Endothelial cell of umbilical vein (primary cell): ENCODE measurements at regions not wholly inside any gene's neighbourhood (a gene's known extent, or its start where the extent isn't known, plus 50 kb on each side); places are given as distances from the start of the nearest gene placed in this dataset.

Source experiments
- BruUV-seq: library from RNA; stranded (reverse); fragments of 400-500 nt; replicated peaks from 2 replicates; lab custom pipeline; 2021; lab: Mats Ljungman, UMichigan
- CTCF ChIA-PET: fragments of 300-600, 350-600 bp; sonication (Branson Sonifier 250); formaldehyde crosslinking; loops from one replicate; lab custom pipeline; 2021; ENCODE audit warnings: antibody characterized with exemption, inconsistent platforms; lab: Charles Lee
- POLR2A ChIA-PET: fragments of 300-600, 350-600 bp; sonication (Branson Sonifier 250); formaldehyde crosslinking; loops from one replicate; lab custom pipeline; 2021; ENCODE audit warnings: antibody characterized with exemption, inconsistent platforms; lab: Charles Lee
- DNase-seq: peaks from one replicate; pipeline ENCODE4 v3.0.0-alpha.2; 2011; ENCODE audit warnings: low read depth, low spot score
- FAIRE-seq: peaks from 2 replicates; lab custom pipeline; 2011; peaks lifted over from hg19 to GRCh38; lab: Jason Lieb, UNC
- H2AFZ ChIP-seq: 2 replicates; pipeline ENCODE4 v1.6.0; 2012; ENCODE audit warnings: low read depth, low read length, control low read depth, inconsistent platforms
- H3K27ac ChIP-seq: 2 replicates; pipeline ENCODE4 v1.5.1; 2011; ENCODE audit warnings: low read depth, mild to moderate bottlenecking, control low read depth, low read length, moderate library complexity; ENCODE audit not compliant: insufficient read depth
- H3K27me3 ChIP-seq, 2 experiments: 2 replicates each; pipeline versions ENCODE4 v1.6.0 to v1.6.1; 2011; ENCODE audit warnings: low read length in 2 of 2, mixed read lengths in 1 of 2; ENCODE audit not compliant: control insufficient read depth in 2 of 2, insufficient read depth in 2 of 2
- H3K36me3 ChIP-seq, 2 experiments: 2 replicates in 1 of 2; 3 replicates in 1 of 2; pipeline ENCODE4 v1.5.1; 2011; ENCODE audit warnings: low read length in 2 of 2, mild to moderate bottlenecking in 1 of 2, moderate library complexity in 1 of 2; ENCODE audit not compliant: control insufficient read depth in 2 of 2, insufficient read depth in 2 of 2; ENCODE audit errors: extremely low read depth in 1 of 2
- H3K4me1 ChIP-seq: 3 replicates; pipeline ENCODE4 v1.5.1; 2011; ENCODE audit warnings: mild to moderate bottlenecking, low read length; ENCODE audit not compliant: control insufficient read depth, insufficient read depth; ENCODE audit errors: extremely low read depth
- H3K4me2 ChIP-seq: 2 replicates; pipeline ENCODE4 v1.6.1; 2011; ENCODE audit warnings: low read length, control low read depth, mixed read lengths; ENCODE audit not compliant: insufficient read depth
- H3K4me3 ChIP-seq, 3 experiments: fragments of 200-600 bp in 1 of 3; sonication (generic), shearing (Covaris generic) in 1 of 3; replicated peaks in 1 of 3; 2 replicates each; pipeline ENCODE4 v1.5.1; 2011 to 2016; ENCODE audit warnings: control low read depth in 3 of 3, low read length in 3 of 3, mild to moderate bottlenecking in 2 of 3, inconsistent platforms in 1 of 3, low read depth in 1 of 3, moderate library complexity in 1 of 3; ENCODE audit not compliant: insufficient read depth in 1 of 3
- H3K79me2 ChIP-seq: 2 replicates; pipeline ENCODE4 v1.6.0; 2012; ENCODE audit warnings: low read length, inconsistent platforms; ENCODE audit not compliant: control insufficient read depth, insufficient read depth
- H3K9ac ChIP-seq: replicated peaks from 2 replicates; pipeline ENCODE3; 2011; ENCODE audit warnings: low read length, control low read depth; ENCODE audit not compliant: insufficient read depth; ENCODE audit errors: extremely low read depth
- H3K9me1 ChIP-seq: replicated peaks from 3 replicates; pipeline ENCODE4 v1.6.0; 2011; ENCODE audit warnings: mild to moderate bottlenecking, low read length; ENCODE audit not compliant: control insufficient read depth, insufficient read depth; ENCODE audit errors: extremely low read depth
- H3K9me3 ChIP-seq: replicated peaks from 2 replicates; pipeline ENCODE4 v1.5.1; 2012; ENCODE audit warnings: low read length, inconsistent platforms; ENCODE audit not compliant: control insufficient read depth, insufficient read depth
- H4K20me1 ChIP-seq: replicated peaks from 2 replicates; pipeline ENCODE3; 2011; ENCODE audit warnings: mild to moderate bottlenecking, low read length; ENCODE audit not compliant: control insufficient read depth, insufficient read depth; ENCODE audit errors: extremely low read depth
- EZH2 ChIP-seq: IDR thresholded peaks from 2 replicates; pipeline ENCODE4 v1.6.1; 2012; ENCODE audit warnings: borderline replicate concordance, low read depth, mild to moderate bottlenecking, moderate library complexity, low read length, inconsistent platforms; ENCODE audit not compliant: severe bottlenecking
- FOS ChIP-seq: IDR thresholded peaks from 2 replicates; pipeline ENCODE4 v1.6.1; 2011; ENCODE audit warnings: mild to moderate bottlenecking, low read length, moderate library complexity, borderline replicate concordance; ENCODE audit not compliant: insufficient read depth
- GATA2 ChIP-seq: IDR thresholded peaks from 2 replicates; pipeline ENCODE4 v1.7.0; 2011; ENCODE audit warnings: low read depth, mild to moderate bottlenecking, moderate library complexity, mixed read lengths, low read length; ENCODE audit not compliant: insufficient read length, insufficient read depth
- JUN ChIP-seq: IDR thresholded peaks from 2 replicates; pipeline ENCODE4 v1.6.1; 2011; ENCODE audit warnings: borderline replicate concordance, low read depth; ENCODE audit not compliant: insufficient read length, insufficient read depth
- MAX ChIP-seq: IDR thresholded peaks from 2 replicates; pipeline ENCODE4 v1.6.1; 2011; ENCODE audit not compliant: insufficient read depth, insufficient read length
- MYC ChIP-seq: IDR thresholded peaks from one replicate; pipeline ENCODE4 v1.6.1; 2011; ENCODE audit warnings: mild to moderate bottlenecking, low read depth, low read length
- POLR2A ChIP-seq: IDR thresholded peaks from 2 replicates; pipeline ENCODE4 v1.6.1; 2012; ENCODE audit warnings: low read depth, mild to moderate bottlenecking, control low read depth, low read length
- POLR2AphosphoS5 ChIP-seq: IDR thresholded peaks from 2 replicates; pipeline ENCODE4 v1.6.1; 2012; ENCODE audit warnings: low read depth, mild to moderate bottlenecking, control low read depth, low read length, moderate library complexity; ENCODE audit not compliant: insufficient read depth
- dilution Hi-C: fragments of 300-500 bp; cut with MboI; formaldehyde crosslinking; loops from one replicate; pipeline ENCODE4 v1.15.0; 2019; ENCODE audit warnings: low sequenced_read_pairs; ENCODE audit not compliant: extremely low pct_ligation_motif_present
- intact Hi-C: fragments of 100-400 bp; cut with micrococcal nuclease; formaldehyde crosslinking; loops from one replicate; pipeline ENCODE4 v1.10.0; 2022
- TF ChIP-seq, protein P1 (sequence below), 2 donors: IDR thresholded peaks; 1 replicate in 1 of 2; 2 replicates in 1 of 2; pipeline ENCODE4 v1.5.1; 2011; ENCODE audit warnings: low read length in 2 of 2, mild to moderate bottlenecking in 2 of 2, moderate library complexity in 2 of 2, control low read depth in 1 of 2, inconsistent platforms in 1 of 2, low read depth in 1 of 2; ENCODE audit not compliant: insufficient read depth in 1 of 2; ENCODE audit errors: extremely low read depth in 1 of 2

- Histone ChIP-seq H3K36me3 (no peaks in the 10 kb centered on the region), H3K9me3 (no peaks in the 10 kb centered on the region), H3K4me1 (no peaks in the 10 kb centered on the region), H3K4me3 (no peak overlapping the region), H2AFZ (no peak overlapping the region), H3K27me3 (no peaks in the 10 kb centered on the region), H3K79me2 (no peaks in the 10 kb centered on the region), H3K27ac (no peak overlapping the region), H3K9me1 (no peaks in the 10 kb centered on the region), H4K20me1 (no peaks in the 10 kb centered on the region), H3K4me2 (no peak overlapping the region), H3K9ac (no peak overlapping the region)
- intact Hi-C loops (no loop called here), dilution Hi-C loops (no loop called here)
- FAIRE-seq (no peak), DNase-seq (no peak)
- TF ChIP-seq JUN, result no peak
- no peak for TF ChIP-seq GATA2
- TF ChIP-seq MAX, result no peak
- no peak for TF ChIP-seq MYC
- no peak for TF ChIP-seq FOS
- TF ChIP-seq POLR2AphosphoS5, result no peak
- TF ChIP-seq POLR2A, result no peak
- TF ChIP-seq, protein P1, sequence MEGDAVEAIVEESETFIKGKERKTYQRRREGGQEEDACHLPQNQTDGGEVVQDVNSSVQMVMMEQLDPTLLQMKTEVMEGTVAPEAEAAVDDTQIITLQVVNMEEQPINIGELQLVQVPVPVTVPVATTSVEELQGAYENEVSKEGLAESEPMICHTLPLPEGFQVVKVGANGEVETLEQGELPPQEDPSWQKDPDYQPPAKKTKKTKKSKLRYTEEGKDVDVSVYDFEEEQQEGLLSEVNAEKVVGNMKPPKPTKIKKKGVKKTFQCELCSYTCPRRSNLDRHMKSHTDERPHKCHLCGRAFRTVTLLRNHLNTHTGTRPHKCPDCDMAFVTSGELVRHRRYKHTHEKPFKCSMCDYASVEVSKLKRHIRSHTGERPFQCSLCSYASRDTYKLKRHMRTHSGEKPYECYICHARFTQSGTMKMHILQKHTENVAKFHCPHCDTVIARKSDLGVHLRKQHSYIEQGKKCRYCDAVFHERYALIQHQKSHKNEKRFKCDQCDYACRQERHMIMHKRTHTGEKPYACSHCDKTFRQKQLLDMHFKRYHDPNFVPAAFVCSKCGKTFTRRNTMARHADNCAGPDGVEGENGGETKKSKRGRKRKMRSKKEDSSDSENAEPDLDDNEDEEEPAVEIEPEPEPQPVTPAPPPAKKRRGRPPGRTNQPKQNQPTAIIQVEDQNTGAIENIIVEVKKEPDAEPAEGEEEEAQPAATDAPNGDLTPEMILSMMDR (IDR thresholded peaks at IDR 0.05; ENCODE audit: extremely low read depth in 1 of 2, insufficient read depth in 1 of 2, low read depth in 1 of 2, low read length in 2 of 2), result no peak
- TF ChIP-seq EZH2, result no peak
- ChIA-PET CTCF (interaction anchor here (1.3 to 5.0 kb wide), 4 partner anchors 13 to 522 kb away, joined by 3 to 45 read pairs (median 5); no protein-coding TSS in a partner anchor), POLR2A (no interaction called here)
- BruUV-seq, result no TSS peak
Measured at GRCh38 chr1:99185196-99185595, 79.1 kb upstream of the PLPPR4 start.
